WTC11 (cell line): ENCODE measurements at regions not wholly inside any gene's neighbourhood (a gene's known extent, or its start where the extent isn't known, plus 50 kb on each side); places are given as distances from the start of the nearest gene placed in this dataset.

Experiments used
- ATAC-seq: fragments of 200-7000 bp; cut with Tn5 transposase; 2 replicates; pipeline ENCODE4 v1.10.0; 2021; ENCODE audit warnings: mild to moderate bottlenecking, moderate library complexity
- CTCF ChIA-PET: fragments of 300-600 bp; sonication (Branson Sonifier 250); formaldehyde crosslinking; loops from one replicate; lab custom pipeline; 2021; ENCODE audit warnings: antibody characterized with exemption; lab: Charles Lee
- POLR2A ChIA-PET: fragments of 350-600 bp; sonication (Branson Sonifier 250); formaldehyde crosslinking; loops from one replicate; lab custom pipeline; 2021; ENCODE audit warnings: antibody characterized with exemption; lab: Charles Lee
- DNase-seq: peaks from one replicate; pipeline ENCODE4 v3.0.0; 2021; ENCODE audit warnings: low spot score
- H3K27ac Mint-ChIP-seq: 2 replicates; pipeline ENCODE4 v1.8.0; 2021; ENCODE audit warnings: mixed read lengths
- H3K27me3 Mint-ChIP-seq: 2 replicates; pipeline ENCODE4 v1.8.0; 2021; ENCODE audit warnings: low read depth, mild to moderate bottlenecking, moderate library complexity, mixed read lengths
- H3K36me3 Mint-ChIP-seq: 2 replicates; pipeline ENCODE4 v1.8.0; 2021; ENCODE audit warnings: mixed read lengths
- H3K4me1 Mint-ChIP-seq: 2 replicates; pipeline ENCODE4 v1.8.0; 2022; ENCODE audit warnings: mixed read lengths
- H3K4me3 Mint-ChIP-seq: 2 replicates; pipeline ENCODE4 v1.8.0; 2021; ENCODE audit warnings: mild to moderate bottlenecking, moderate library complexity, mixed read lengths
- H3K9me3 Mint-ChIP-seq: 2 replicates; pipeline ENCODE4 v1.8.0; 2021; ENCODE audit warnings: mixed read lengths
- CBFB ChIP-seq: sonication (generic); formaldehyde crosslinking; IDR thresholded peaks from 2 replicates; pipeline ENCODE4 v1.8.1; 2022; ENCODE audit warnings: mild to moderate bottlenecking, low read depth, missing genetic modification reagents
- CREB1 ChIP-seq: sonication (generic); formaldehyde crosslinking; IDR thresholded peaks from 2 replicates; pipeline ENCODE4 v1.8.0; 2023; ENCODE audit warnings: mild to moderate bottlenecking, missing genetic modification reagents
- FOXJ3 ChIP-seq: sonication (generic); formaldehyde crosslinking; IDR thresholded peaks from 2 replicates; pipeline ENCODE4 v1.9.0; 2021; ENCODE audit warnings: missing genetic modification reagents, mild to moderate bottlenecking, borderline replicate concordance
- JAZF1 ChIP-seq: fragments of 250-450 bp; sonication (Bioruptor Pico); IDR thresholded peaks from 2 replicates; pipeline ENCODE4 v1.9.0; 2021; ENCODE audit warnings: moderate library complexity, mild to moderate bottlenecking, inconsistent platforms
- NFE2L1 ChIP-seq: sonication (generic); formaldehyde crosslinking; IDR thresholded peaks from 2 replicates; pipeline ENCODE4 v1.8.1; 2023; ENCODE audit warnings: missing genetic modification reagents
- NFYB ChIP-seq: sonication (generic); formaldehyde crosslinking; conservative IDR thresholded peaks from 2 replicates; pipeline ENCODE4 v1.8.0; 2022; ENCODE audit warnings: low read depth, missing genetic modification reagents
- NR2C2 ChIP-seq: sonication (generic); formaldehyde crosslinking; IDR thresholded peaks from 2 replicates; pipeline ENCODE4 v1.8.0; 2022; ENCODE audit warnings: mild to moderate bottlenecking, missing genetic modification reagents
- OVOL2 ChIP-seq: fragments of 250-450 bp; sonication (Bioruptor Pico); IDR thresholded peaks from 2 replicates; pipeline ENCODE4 v1.9.0; 2021; ENCODE audit warnings: mild to moderate bottlenecking, borderline replicate concordance
- SOX15 ChIP-seq: fragments of 250-450 bp; sonication (Bioruptor Pico); IDR thresholded peaks from 2 replicates; pipeline ENCODE4 v1.9.0; 2021; ENCODE audit warnings: mild to moderate bottlenecking
- TF ChIP-seq, protein P1 (sequence below): fragments of 250-450 bp; sonication (Bioruptor Pico); IDR thresholded peaks from 2 replicates; pipeline ENCODE4 v1.9.0; 2021; ENCODE audit warnings: moderate library complexity, mild to moderate bottlenecking, inconsistent platforms, borderline replicate concordance
- TF ChIP-seq, protein P2 (sequence below): sonication (generic); formaldehyde crosslinking; IDR thresholded peaks from 2 replicates; pipeline ENCODE4 v1.8.0; 2022; ENCODE audit warnings: mild to moderate bottlenecking, missing genetic modification reagents
- TF ChIP-seq, protein P3 (sequence below): sonication (generic); formaldehyde crosslinking; IDR thresholded peaks from 2 replicates; pipeline ENCODE4 v1.8.1; 2022; ENCODE audit warnings: mild to moderate bottlenecking, missing genetic modification reagents, moderate library complexity, borderline replicate concordance
- TF ChIP-seq, protein P4 (sequence below): sonication (generic); formaldehyde crosslinking; IDR thresholded peaks from 2 replicates; pipeline ENCODE4 v1.8.1; 2023; ENCODE audit warnings: mild to moderate bottlenecking, missing genetic modification reagents, moderate library complexity
- TF ChIP-seq, protein P5 (sequence below): fragments of 250-450 bp; sonication (Bioruptor Pico); IDR thresholded peaks from 2 replicates; pipeline ENCODE4 v1.8.0; 2021; ENCODE audit warnings: mild to moderate bottlenecking

DNA sequence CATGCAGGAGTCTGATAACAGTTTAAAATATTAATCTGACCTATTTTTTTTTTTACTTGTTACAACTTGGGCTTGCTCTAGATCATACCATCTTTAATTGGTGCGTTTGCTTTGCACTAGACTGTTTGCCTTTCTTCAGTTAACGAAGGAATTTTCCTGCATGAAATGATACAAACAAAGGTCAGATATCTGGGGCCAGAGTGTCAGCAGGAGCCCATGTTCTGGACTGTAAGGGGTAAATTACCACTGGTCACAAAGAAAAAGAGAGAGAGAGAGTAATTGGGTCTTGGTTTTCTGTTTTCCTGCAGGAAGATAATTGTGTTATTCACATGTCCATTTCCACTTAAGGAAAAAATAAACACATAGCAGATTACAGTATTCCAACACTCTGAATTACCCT, 399.4 kb upstream of the MARCKS start:
- ChIA-PET POLR2A (no interaction called here), CTCF (no interaction called here)
- DNase-seq (no peak), ATAC-seq (no peak)
- H3K4me1 Mint-ChIP-seq, result peaks cover 4% of the 10 kb centered on the region
- no peaks in the 10 kb centered on the region for H3K27me3 Mint-ChIP-seq
- TF ChIP-seq, protein P1, sequence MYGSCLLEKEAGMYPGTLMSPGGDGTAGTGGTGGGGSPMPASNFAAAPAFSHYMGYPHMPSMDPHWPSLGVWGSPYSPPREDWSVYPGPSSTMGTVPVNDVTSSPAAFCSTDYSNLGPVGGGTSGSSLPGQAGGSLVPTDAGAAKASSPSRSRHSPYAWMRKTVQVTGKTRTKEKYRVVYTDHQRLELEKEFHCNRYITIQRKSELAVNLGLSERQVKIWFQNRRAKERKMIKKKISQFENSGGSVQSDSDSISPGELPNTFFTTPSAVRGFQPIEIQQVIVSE (CRISPR knock-in tag), result no peak
- TF ChIP-seq, protein P2, sequence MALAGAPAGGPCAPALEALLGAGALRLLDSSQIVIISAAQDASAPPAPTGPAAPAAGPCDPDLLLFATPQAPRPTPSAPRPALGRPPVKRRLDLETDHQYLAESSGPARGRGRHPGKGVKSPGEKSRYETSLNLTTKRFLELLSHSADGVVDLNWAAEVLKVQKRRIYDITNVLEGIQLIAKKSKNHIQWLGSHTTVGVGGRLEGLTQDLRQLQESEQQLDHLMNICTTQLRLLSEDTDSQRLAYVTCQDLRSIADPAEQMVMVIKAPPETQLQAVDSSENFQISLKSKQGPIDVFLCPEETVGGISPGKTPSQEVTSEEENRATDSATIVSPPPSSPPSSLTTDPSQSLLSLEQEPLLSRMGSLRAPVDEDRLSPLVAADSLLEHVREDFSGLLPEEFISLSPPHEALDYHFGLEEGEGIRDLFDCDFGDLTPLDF (CRISPR knock-in tag), result no peak
- TF ChIP-seq, protein P3, sequence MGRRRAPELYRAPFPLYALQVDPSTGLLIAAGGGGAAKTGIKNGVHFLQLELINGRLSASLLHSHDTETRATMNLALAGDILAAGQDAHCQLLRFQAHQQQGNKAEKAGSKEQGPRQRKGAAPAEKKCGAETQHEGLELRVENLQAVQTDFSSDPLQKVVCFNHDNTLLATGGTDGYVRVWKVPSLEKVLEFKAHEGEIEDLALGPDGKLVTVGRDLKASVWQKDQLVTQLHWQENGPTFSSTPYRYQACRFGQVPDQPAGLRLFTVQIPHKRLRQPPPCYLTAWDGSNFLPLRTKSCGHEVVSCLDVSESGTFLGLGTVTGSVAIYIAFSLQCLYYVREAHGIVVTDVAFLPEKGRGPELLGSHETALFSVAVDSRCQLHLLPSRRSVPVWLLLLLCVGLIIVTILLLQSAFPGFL, result no peak
- TF ChIP-seq OVOL2 (CRISPR knock-in tag), result no peak
- TF ChIP-seq SOX15 (CRISPR knock-in tag), result no peak
- no peak for TF ChIP-seq NFYB
- H3K9me3 Mint-ChIP-seq, result no peaks in the 10 kb centered on the region
- no peak overlapping the region for H3K27ac Mint-ChIP-seq
- no peaks in the 10 kb centered on the region for H3K36me3 Mint-ChIP-seq
- no peak overlapping the region for H3K4me3 Mint-ChIP-seq

DNA sequence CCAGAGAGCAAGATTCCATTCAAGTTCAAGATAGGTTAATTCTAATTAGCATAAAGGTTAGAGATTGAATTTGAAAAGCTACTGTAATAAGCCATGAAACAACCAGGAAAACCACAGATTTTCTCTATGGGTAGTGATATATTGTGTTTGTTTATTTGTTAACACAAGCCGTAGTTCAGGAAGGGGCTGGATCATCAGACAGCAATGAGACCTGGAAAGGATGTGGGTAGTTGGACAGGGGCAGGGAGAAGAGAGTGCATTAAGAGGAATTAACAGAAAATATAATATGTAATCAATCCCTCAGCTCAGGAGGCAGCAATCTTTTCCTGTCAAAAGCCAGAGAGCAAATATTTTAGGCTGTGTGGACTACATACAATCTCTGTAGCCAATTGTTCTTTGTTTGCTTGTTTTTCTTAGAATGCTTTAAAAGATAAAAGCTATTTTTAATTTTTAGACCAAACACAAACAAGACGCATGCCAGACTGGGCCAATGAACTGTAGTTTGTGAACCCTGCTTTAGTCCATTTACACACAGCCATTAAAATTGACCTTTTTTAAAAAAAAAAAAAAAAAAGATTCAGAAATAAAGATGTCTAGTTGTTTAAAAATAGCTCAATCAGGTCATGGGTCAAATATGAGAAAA, 398.7 kb upstream of the MARCKS start:
- Mint-ChIP-seq H3K9me3 (no peaks in the 10 kb centered on the region), H3K36me3 (no peaks in the 10 kb centered on the region), H3K4me3 (no peak overlapping the region), H3K4me1 (peaks cover 4% of the 10 kb centered on the region), H3K27ac (no peak overlapping the region), H3K27me3 (no peaks in the 10 kb centered on the region)
- POLR2A ChIA-PET, result no interaction called here
- TF ChIP-seq, protein P3, result no peak
- TF ChIP-seq CREB1 (CRISPR knock-in tag) (no peak), NR2C2 (CRISPR knock-in tag) (no peak), NFE2L1 (CRISPR knock-in tag) (no peak), FOXJ3 (no peak), CBFB (CRISPR knock-in tag) (no peak), JAZF1 (no peak)
- TF ChIP-seq, protein P4, sequence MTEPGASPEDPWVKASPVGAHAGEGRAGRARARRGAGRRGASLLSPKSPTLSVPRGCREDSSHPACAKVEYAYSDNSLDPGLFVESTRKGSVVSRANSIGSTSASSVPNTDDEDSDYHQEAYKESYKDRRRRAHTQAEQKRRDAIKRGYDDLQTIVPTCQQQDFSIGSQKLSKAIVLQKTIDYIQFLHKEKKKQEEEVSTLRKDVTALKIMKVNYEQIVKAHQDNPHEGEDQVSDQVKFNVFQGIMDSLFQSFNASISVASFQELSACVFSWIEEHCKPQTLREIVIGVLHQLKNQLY (CRISPR knock-in tag), result no peak
- TF ChIP-seq, protein P2 (CRISPR knock-in tag), result no peak
- TF ChIP-seq, protein P5, sequence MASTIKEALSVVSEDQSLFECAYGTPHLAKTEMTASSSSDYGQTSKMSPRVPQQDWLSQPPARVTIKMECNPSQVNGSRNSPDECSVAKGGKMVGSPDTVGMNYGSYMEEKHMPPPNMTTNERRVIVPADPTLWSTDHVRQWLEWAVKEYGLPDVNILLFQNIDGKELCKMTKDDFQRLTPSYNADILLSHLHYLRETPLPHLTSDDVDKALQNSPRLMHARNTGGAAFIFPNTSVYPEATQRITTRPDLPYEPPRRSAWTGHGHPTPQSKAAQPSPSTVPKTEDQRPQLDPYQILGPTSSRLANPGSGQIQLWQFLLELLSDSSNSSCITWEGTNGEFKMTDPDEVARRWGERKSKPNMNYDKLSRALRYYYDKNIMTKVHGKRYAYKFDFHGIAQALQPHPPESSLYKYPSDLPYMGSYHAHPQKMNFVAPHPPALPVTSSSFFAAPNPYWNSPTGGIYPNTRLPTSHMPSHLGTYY (CRISPR knock-in tag), result no peak
- ATAC-seq (no peak), DNase-seq (no peak)
- CTCF ChIA-PET, result interaction anchor here (0.7 kb wide), 1 partner anchor 421 kb away, joined by 5 read pairs; no protein-coding TSS in a partner anchor
